HCT116 (cell line): ENCODE measurements at regions not wholly inside any gene's neighbourhood (a gene's known extent, or its start where the extent isn't known, plus 50 kb on each side); places are given as distances from the start of the nearest gene placed in this dataset.

Experiments
- CTCF ChIP-seq, 3 experiments: fragments of 200-600 bp in 1 of 3; sonication (generic) in 1 of 3; IDR thresholded peaks in 2 of 3; conservative IDR thresholded peaks in 1 of 3; 2 replicates each; pipeline ENCODE4 v1.5.1; 2012 to 2017; ENCODE audit warnings: low read depth in 2 of 3, low read length in 2 of 3, antibody characterized with exemption in 1 of 3, borderline replicate concordance in 1 of 3, control low read depth in 1 of 3, mild to moderate bottlenecking in 1 of 3, mixed read lengths in 1 of 3, mixed run types in 1 of 3, moderate library complexity in 1 of 3; ENCODE audit not compliant: insufficient read depth in 1 of 3
- EZH2 ChIP-seq: fragments of 200-600 bp; sonication (generic); IDR thresholded peaks from 2 replicates; pipeline ENCODE4 v1.6.1; 2017; ENCODE audit warnings: antibody characterized with exemption, mixed run types
- EZH2phosphoT487 ChIP-seq: fragments of 200-600 bp; IDR thresholded peaks from 2 replicates; pipeline ENCODE4 v1.6.1; 2018; ENCODE audit warnings: antibody characterized with exemption, borderline replicate concordance
- JUND ChIP-seq: IDR thresholded peaks from 2 replicates; pipeline ENCODE4 v1.6.1; 2012

- TF ChIP-seq EZH2 = no peak
- TF ChIP-seq JUND = no peak
- no peak for TF ChIP-seq CTCF (IDR thresholded peaks at IDR 0.05 in 2 of 3, conservative IDR thresholded peaks at IDR 0.05 in 1 of 3; ENCODE audit: borderline replicate concordance in 1 of 3, insufficient read depth in 1 of 3, low read depth in 2 of 3, low read length in 2 of 3)
- TF ChIP-seq EZH2phosphoT487 = no peak
These were observed 53.4 kb upstream of the EPHA6 start for GRCh38 chr3:96760956-96761355.
